Fibroblast of the aortic adventitia (primary cell): ENCODE measurements at regions not wholly inside any gene's neighbourhood (a gene's known extent, or its start where the extent isn't known, plus 50 kb on each side); places are given as distances from the start of the nearest gene placed in this dataset.

Experiments used
- DNase-seq: peaks from one replicate; pipeline ENCODE4 v3.0.0-alpha.2; 2010; ENCODE audit warnings: low read depth
- H3K4me3 ChIP-seq: 2 replicates; pipeline ENCODE4 v1.5.1; 2011; ENCODE audit warnings: low read depth, mild to moderate bottlenecking, control low read depth, low read length, moderate library complexity
- CTCF ChIP-seq: IDR thresholded peaks from 2 replicates; pipeline ENCODE4 v1.5.1; 2011; ENCODE audit warnings: mild to moderate bottlenecking, low read length, control low read depth, inconsistent platforms; ENCODE audit not compliant: insufficient read depth

- DNase-seq: no peak
- no peak overlapping the region for H3K4me3 ChIP-seq
- no peak for TF ChIP-seq CTCF
These were observed 67.7 kb upstream of the COL5A2 start for GRCh38 chr2:189247276-189247675.

GRCh38 chr2:189248141-189248540 lies 68.6 kb upstream of the COL5A2 start:
- TF ChIP-seq CTCF: no peak
- DNase-seq: peak; percentile 72
- H3K4me3 ChIP-seq: no peak overlapping the region

- no peak overlapping the region for H3K4me3 ChIP-seq
- no peak for TF ChIP-seq CTCF
- DNase-seq: peak; percentile 75
These were observed 69.6 kb upstream of the COL5A2 start for GRCh38 chr2:189249171-189249570.

GRCh38 chr2:189249901-189250300 lies 70.3 kb upstream of the COL5A2 start:
- DNase-seq: peak; percentile 53
- TF ChIP-seq CTCF: no peak
- no peak overlapping the region for H3K4me3 ChIP-seq

GRCh38 chr2:189252991-189253675 lies 73.6 kb upstream of the COL5A2 start:
- no peak for DNase-seq
- no peak for TF ChIP-seq CTCF
- H3K4me3 ChIP-seq: no peak overlapping the region

- TF ChIP-seq CTCF: no peak
- peak; percentile 24 for DNase-seq
- no peak overlapping the region for H3K4me3 ChIP-seq
These were observed 74.3 kb upstream of the COL5A2 start for GRCh38 chr2:189253836-189254235.

- TF ChIP-seq CTCF: no peak
- no peak overlapping the region for H3K4me3 ChIP-seq
- peak; percentile 86 for DNase-seq
These were observed 74.8 kb upstream of the COL5A2 start for GRCh38 chr2:189254268-189254883.
